H1 (cell line): ENCODE measurements at regions not wholly inside any gene's neighbourhood (a gene's known extent, or its start where the extent isn't known, plus 50 kb on each side); places are given as distances from the start of the nearest gene placed in this dataset.

Experiments
- EZH2 ChIP-seq: fragments of 200-600 bp; sonication (generic); IDR thresholded peaks from 2 replicates; pipeline ENCODE4 v1.7.1; 2012; ENCODE audit warnings: low read depth, mild to moderate bottlenecking, moderate library complexity, low read length, inconsistent platforms; ENCODE audit not compliant: severe bottlenecking
- SRF ChIP-seq: IDR thresholded peaks from 2 replicates; pipeline ENCODE4 v1.6.1; 2011; ENCODE audit warnings: mild to moderate bottlenecking, low read depth, low read length, moderate library complexity

GRCh38 chr4:28251831-28252230, 1391.2 kb downstream of the STIM2 start (continued):
- TF ChIP-seq SRF (no peak), EZH2 (no peak)
